ENCODE measurements at regions not wholly inside any gene's neighbourhood (a gene's known extent, or its start where the extent isn't known, plus 50 kb on each side); places are given as distances from the start of the nearest gene placed in this dataset.

GRCh38 chr15:66921319-66921915, 144.0 kb upstream of the SMAD3 start:
- Mint-ChIP-seq H3K27ac (no peak overlapping the region; a peak in 1 of 7 replicates), H3K36me3 (ENCODE audit: insufficient read depth in 1 of 3, low read depth in 3 of 3) (peaks cover 0 to 7% (median 2%) of the 10 kb centered on the region in 3 experiments; a peak in 3 of 7 replicates), H3K4me1 (peaks cover 0 to 10% of the 10 kb centered on the region in 2 experiments; a peak in 3 of 4 replicates), H3K9me3 (peaks cover 4 to 10% of the 10 kb centered on the region in 2 experiments), H3K27me3 (ENCODE audit: low read depth) (peaks cover 18% of the 10 kb centered on the region), H3K4me3 (no peak overlapping the region)
- Histone ChIP-seq H3K27ac (ENCODE audit: insufficient read length, low read depth, low read length) (no peak overlapping the region), H3T11ph (ENCODE audit: low read length) (no peak overlapping the region), H2BK20ac (ENCODE audit: low read depth, low read length, poor library complexity, severe bottlenecking) (no peak overlapping the region), H3K4me2 (ENCODE audit: insufficient read depth, insufficient read length, low read length) (no peak overlapping the region), H2BK5ac (ENCODE audit: insufficient read length, low read length) (no peak overlapping the region), H3K4ac (ENCODE audit: low read depth, low read length) (no peak overlapping the region), H3K9ac (ENCODE audit: extremely low read depth, insufficient read length, low read length) (no peak overlapping the region), H3K9me3 (ENCODE audit: control insufficient read depth, low read depth, low read length) (no peaks in the 10 kb centered on the region), H2BK15ac (ENCODE audit: low read depth, low read length) (no peak overlapping the region), H2BK120ac (ENCODE audit: low read depth, low read length, poor library complexity, severe bottlenecking) (no peak overlapping the region), H4K8ac (replicated peaks; ENCODE audit: insufficient read length, low read depth, low read length) (no peak overlapping the region), H3K79me1 (ENCODE audit: insufficient read depth, low read depth, low read length, poor library complexity, severe bottlenecking) (no peaks in the 10 kb centered on the region), H2AFZ (ENCODE audit: low read length) (no peak overlapping the region), H3K56ac (ENCODE audit: insufficient read length, low read depth, low read length) (no peak overlapping the region), H4K20me1 (ENCODE audit: control insufficient read depth, insufficient read depth, insufficient read length) (no peaks in the 10 kb centered on the region), H2BK12ac (ENCODE audit: insufficient read length, low read depth, low read length) (no peak overlapping the region), H4K5ac (ENCODE audit: insufficient read length, low read depth, low read length) (no peak overlapping the region), H3K18ac (ENCODE audit: insufficient read length, low read depth, low read length) (no peak overlapping the region), H3K23ac (ENCODE audit: insufficient read length, low read depth, low read length) (no peak overlapping the region), H3K27me3 (ENCODE audit: insufficient read depth, low read length) (no peaks in the 10 kb centered on the region), H3K79me2 (ENCODE audit: insufficient read depth, low read length) (no peaks in the 10 kb centered on the region), H4K91ac (ENCODE audit: insufficient read length, low read depth, low read length) (no peak overlapping the region), H3K14ac (ENCODE audit: insufficient read depth, low read length) (no peak overlapping the region), H3K4me1 (ENCODE audit: insufficient read depth, low read length) (no peaks in the 10 kb centered on the region), H3K23me2 (ENCODE audit: insufficient read length, low read depth, low read length, poor library complexity, severe bottlenecking) (no peaks in the 10 kb centered on the region), H2AK5ac (ENCODE audit: insufficient read length, low read length) (no peak overlapping the region)
- no CpG with 5 or more reads among the region's 6 CpGs for WGBS (ENCODE audit: extremely low coverage, insufficient read length, low lambda C conversion rate)
- no peak for TF ChIP-seq CTCF (conservative IDR thresholded peaks at IDR 0.05)
- DNase-seq, result no peak

Data from H9 (cell line).